ENCODE measurements at regions not wholly inside any gene's neighbourhood (a gene's known extent, or its start where the extent isn't known, plus 50 kb on each side); places are given as distances from the start of the nearest gene placed in this dataset.

DNA sequence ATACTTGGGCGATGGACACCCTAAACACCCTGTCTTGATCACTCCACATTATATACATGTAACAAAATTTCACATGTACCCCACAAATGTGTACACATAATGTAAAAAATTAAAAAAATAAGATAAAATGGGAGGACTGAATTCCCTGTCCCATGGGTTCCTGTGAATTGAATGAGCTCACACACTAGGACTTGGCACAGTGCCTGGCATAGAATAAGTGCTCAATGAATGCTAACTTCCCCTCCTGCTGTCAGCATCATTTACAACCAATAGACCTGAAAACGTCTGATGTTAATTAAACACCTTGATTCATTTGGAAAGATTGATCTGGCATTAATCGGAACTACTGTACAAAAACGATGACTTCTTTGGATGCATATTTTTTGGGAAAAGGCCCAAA, 117.3 kb upstream of the ZNF438 start:
- POLR2A ChIA-PET = no interaction called here
- no peak for DNase-seq (ENCODE audit: extremely low spot score)
- CTCF ChIA-PET = no interaction called here
- no peak for TF ChIP-seq L3MBTL2 (conservative IDR thresholded peaks at IDR 0.05)
- TF ChIP-seq FOXM1 (IDR thresholded peaks at IDR 0.05; ENCODE audit: borderline replicate concordance) = no peak
- TF ChIP-seq FOXK2 (IDR thresholded peaks at IDR 0.05) = no peak
- no peak for TF ChIP-seq HDGF (IDR thresholded peaks at IDR 0.05; ENCODE audit: borderline replicate concordance)
- no peak for TF ChIP-seq ZNF384 (IDR thresholded peaks at IDR 0.05)
- TF ChIP-seq ELF4 (IDR thresholded peaks at IDR 0.05) = no peak
- no peak for TF ChIP-seq FOXA1 (IDR thresholded peaks at IDR 0.05)
- no peak for TF ChIP-seq SP1 (IDR thresholded peaks at IDR 0.05)
- no peak for TF ChIP-seq CTBP1 (IDR thresholded peaks at IDR 0.05; ENCODE audit: borderline replicate concordance)
- no peak for TF ChIP-seq TARDBP (IDR thresholded peaks at IDR 0.05)
- no peak for TF ChIP-seq ARNT (IDR thresholded peaks at IDR 0.05)
- no peak for TF ChIP-seq BHLHE40 (IDR thresholded peaks at IDR 0.05; ENCODE audit: borderline replicate concordance)
- TF ChIP-seq, protein P1, sequence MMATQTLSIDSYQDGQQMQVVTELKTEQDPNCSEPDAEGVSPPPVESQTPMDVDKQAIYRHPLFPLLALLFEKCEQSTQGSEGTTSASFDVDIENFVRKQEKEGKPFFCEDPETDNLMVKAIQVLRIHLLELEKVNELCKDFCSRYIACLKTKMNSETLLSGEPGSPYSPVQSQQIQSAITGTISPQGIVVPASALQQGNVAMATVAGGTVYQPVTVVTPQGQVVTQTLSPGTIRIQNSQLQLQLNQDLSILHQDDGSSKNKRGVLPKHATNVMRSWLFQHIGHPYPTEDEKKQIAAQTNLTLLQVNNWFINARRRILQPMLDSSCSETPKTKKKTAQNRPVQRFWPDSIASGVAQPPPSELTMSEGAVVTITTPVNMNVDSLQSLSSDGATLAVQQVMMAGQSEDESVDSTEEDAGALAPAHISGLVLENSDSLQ (IDR thresholded peaks at IDR 0.05) = no peak
- TF ChIP-seq SUZ12 (IDR thresholded peaks at IDR 0.05) = no peak
- no peak for TF ChIP-seq LEF1 (IDR thresholded peaks at IDR 0.05; ENCODE audit: borderline replicate concordance)
- TF ChIP-seq NFRKB (IDR thresholded peaks at IDR 0.05) = no peak

DNA sequence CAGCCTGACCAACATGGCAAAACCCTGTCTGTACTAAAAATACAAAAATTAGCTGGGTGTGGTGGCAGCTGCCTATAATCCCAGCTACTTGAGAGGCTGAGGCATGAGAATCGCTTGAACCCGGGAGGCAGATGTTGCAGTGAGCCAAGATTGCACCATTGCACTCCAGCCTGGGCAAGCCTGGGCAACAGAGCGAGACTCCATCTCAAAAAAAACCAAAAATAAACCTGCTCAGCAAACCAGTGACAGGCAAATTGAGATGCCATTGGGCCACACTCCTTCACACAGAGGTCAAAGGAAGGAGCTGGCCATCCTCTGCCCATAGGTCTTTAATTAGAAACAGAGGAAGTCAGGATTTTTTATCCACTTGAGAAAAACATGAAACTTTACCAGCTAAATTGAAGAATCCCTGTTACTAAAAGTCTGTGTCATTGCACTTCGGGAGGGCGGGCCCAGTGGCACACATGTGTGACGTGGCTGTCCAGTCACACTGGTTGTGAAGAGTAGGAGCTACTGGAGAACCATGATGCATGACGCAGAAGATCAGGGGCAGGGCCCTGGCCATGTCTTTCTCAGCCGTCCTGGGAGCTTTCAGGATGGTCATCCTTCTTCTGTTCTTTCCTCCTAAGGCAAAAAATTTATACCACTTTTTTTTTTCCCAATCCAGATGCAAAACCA, 118.3 kb upstream of the ZNF438 start:
- no peak for DNase-seq (ENCODE audit: extremely low spot score)
- TF ChIP-seq ARNT (IDR thresholded peaks at IDR 0.05) (no peak), FOXA1 (IDR thresholded peaks at IDR 0.05) (no peak), ELF4 (IDR thresholded peaks at IDR 0.05) (no peak), CTBP1 (IDR thresholded peaks at IDR 0.05; ENCODE audit: borderline replicate concordance) (no peak)
- ChIA-PET CTCF (no interaction called here), POLR2A (no interaction called here)

DNA sequence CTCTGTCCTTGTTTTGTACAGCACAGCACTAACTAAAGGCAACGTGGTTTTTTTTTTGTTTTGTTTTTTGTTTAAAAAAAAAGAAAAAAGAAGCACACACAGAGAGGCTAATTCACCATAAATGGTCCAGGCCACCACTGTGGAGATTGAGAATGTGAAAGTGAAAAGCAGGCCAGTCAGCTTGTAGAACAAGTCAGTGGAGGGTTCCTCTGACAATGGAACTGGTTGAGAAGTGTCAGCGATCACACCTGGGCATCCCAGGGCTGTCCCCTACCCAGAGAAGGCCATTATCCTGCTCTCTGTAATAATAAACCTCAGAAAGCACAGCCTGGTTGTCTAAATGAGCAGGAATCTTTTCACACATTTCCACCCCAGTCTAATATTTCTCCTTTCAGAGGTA, 119.6 kb upstream of the ZNF438 start:
- CTCF ChIA-PET = no interaction called here
- TF ChIP-seq CTBP1 (IDR thresholded peaks at IDR 0.05; ENCODE audit: borderline replicate concordance) = no peak
- no peak for TF ChIP-seq TARDBP (IDR thresholded peaks at IDR 0.05)
- no peak for TF ChIP-seq LEF1 (IDR thresholded peaks at IDR 0.05; ENCODE audit: borderline replicate concordance)
- no peak for TF ChIP-seq BHLHE40 (IDR thresholded peaks at IDR 0.05; ENCODE audit: borderline replicate concordance)
- TF ChIP-seq L3MBTL2 (conservative IDR thresholded peaks at IDR 0.05) = no peak
- no peak for TF ChIP-seq HDGF (IDR thresholded peaks at IDR 0.05; ENCODE audit: borderline replicate concordance)
- TF ChIP-seq FOXM1 (IDR thresholded peaks at IDR 0.05; ENCODE audit: borderline replicate concordance) = no peak
- no peak for TF ChIP-seq ELF4 (IDR thresholded peaks at IDR 0.05)
- TF ChIP-seq SUZ12 (IDR thresholded peaks at IDR 0.05) = no peak
- no peak for TF ChIP-seq ZNF384 (IDR thresholded peaks at IDR 0.05)
- no peak for TF ChIP-seq FOXA1 (IDR thresholded peaks at IDR 0.05)
- TF ChIP-seq SP1 (IDR thresholded peaks at IDR 0.05) = no peak
- TF ChIP-seq, protein P1 (IDR thresholded peaks at IDR 0.05) = no peak
- TF ChIP-seq NFRKB (IDR thresholded peaks at IDR 0.05) = no peak
- no peak for TF ChIP-seq FOXK2 (IDR thresholded peaks at IDR 0.05)
- no peak for TF ChIP-seq ARNT (IDR thresholded peaks at IDR 0.05)

DNA sequence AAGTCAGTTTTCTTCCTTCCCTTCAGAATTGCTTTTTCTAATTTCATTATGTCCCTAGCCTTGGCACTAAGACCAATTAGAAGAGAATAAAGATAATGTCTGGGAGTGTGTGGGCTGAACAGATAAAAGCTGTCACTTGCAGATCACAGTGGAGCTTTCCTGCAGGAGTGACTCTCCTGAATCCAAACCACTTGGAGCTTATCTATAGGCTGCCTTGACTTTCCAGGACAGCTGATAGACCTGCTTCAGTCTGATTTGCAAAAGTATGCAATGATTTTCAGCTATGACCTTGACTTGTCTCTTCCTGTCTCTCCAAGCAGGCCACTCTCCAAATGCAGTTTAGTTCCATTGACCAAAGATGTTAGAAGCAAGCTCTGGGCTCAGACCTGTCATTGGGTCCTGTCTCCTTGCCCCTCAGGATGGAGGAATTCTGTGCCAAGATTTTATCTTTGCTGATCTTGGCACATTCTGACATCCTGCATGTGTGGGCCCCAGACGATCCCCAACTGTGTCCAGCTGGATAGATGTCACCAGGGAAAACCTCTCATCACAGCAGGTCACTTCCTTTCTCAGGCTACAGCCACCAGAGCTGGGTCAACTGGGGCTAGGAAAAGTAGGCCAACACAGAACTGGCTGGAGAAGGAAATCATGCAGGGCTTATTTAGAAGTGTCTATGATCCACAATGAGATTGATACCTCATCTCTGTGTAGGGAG, 120.9 kb upstream of the ZNF438 start:
- ChIA-PET CTCF (no interaction called here), POLR2A (interaction anchor here (1.1 kb wide), 1 partner anchor 19 kb away, joined by 3 read pairs; no protein-coding TSS in a partner anchor)
- TF ChIP-seq SP1 (IDR thresholded peaks at IDR 0.05) (no peak), ELF4 (IDR thresholded peaks at IDR 0.05) (no peak), CTBP1 (IDR thresholded peaks at IDR 0.05; ENCODE audit: borderline replicate concordance) (no peak), L3MBTL2 (conservative IDR thresholded peaks at IDR 0.05) (no peak), ZNF384 (IDR thresholded peaks at IDR 0.05) (no peak), TARDBP (IDR thresholded peaks at IDR 0.05) (no peak), BHLHE40 (IDR thresholded peaks at IDR 0.05; ENCODE audit: borderline replicate concordance) (no peak), NFRKB (IDR thresholded peaks at IDR 0.05) (no peak), LEF1 (IDR thresholded peaks at IDR 0.05; ENCODE audit: borderline replicate concordance) (no peak), FOXA1 (IDR thresholded peaks at IDR 0.05) (no peak), ARNT (IDR thresholded peaks at IDR 0.05) (no peak), FOXM1 (IDR thresholded peaks at IDR 0.05; ENCODE audit: borderline replicate concordance) (no peak), SUZ12 (IDR thresholded peaks at IDR 0.05) (no peak), FOXK2 (IDR thresholded peaks at IDR 0.05) (no peak), HDGF (IDR thresholded peaks at IDR 0.05; ENCODE audit: borderline replicate concordance) (no peak)
- TF ChIP-seq, protein P1 (IDR thresholded peaks at IDR 0.05) = no peak
- DNase-seq (ENCODE audit: extremely low spot score) = no peak

More for the DNA sequence above, 119.6 kb upstream of the ZNF438 start:
- POLR2A ChIA-PET = no interaction called here
- DNase-seq (ENCODE audit: extremely low spot score) = no peak

DNA sequence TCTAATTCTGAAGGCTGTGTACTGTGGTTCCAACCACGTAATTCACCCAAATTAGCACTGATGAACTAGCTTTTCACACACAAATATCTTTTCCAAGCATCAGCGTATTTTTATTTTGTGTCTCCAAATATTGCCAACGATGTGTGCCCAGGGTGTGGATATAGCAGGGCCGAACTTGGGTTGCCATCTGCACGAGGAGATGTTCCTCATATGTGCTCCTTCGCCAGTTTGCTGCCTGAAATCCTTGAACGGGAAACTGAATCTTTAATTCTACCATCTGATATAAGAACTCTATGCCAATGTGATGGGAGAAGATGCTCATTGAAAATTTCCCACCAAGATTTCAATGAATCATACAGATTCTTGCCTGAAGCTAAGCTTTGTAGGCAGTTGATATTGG, 121.5 kb upstream of the ZNF438 start:
- no peak for DNase-seq (ENCODE audit: extremely low spot score)
- ChIA-PET POLR2A (interaction anchor here (1.1 kb wide), 1 partner anchor 19 kb away, joined by 3 read pairs; no protein-coding TSS in a partner anchor), CTCF (no interaction called here)
- TF ChIP-seq SP1 (IDR thresholded peaks at IDR 0.05) (no peak), FOXM1 (IDR thresholded peaks at IDR 0.05; ENCODE audit: borderline replicate concordance) (no peak), CTBP1 (IDR thresholded peaks at IDR 0.05; ENCODE audit: borderline replicate concordance) (no peak), L3MBTL2 (conservative IDR thresholded peaks at IDR 0.05) (no peak), LEF1 (IDR thresholded peaks at IDR 0.05; ENCODE audit: borderline replicate concordance) (no peak), BHLHE40 (IDR thresholded peaks at IDR 0.05; ENCODE audit: borderline replicate concordance) (no peak), ARNT (IDR thresholded peaks at IDR 0.05) (no peak), SUZ12 (IDR thresholded peaks at IDR 0.05) (no peak)

Data from HEK293T (cell line).